GM19351 (cell line): ENCODE measurements at regions not wholly inside any gene's neighbourhood (a gene's known extent, or its start where the extent isn't known, plus 50 kb on each side); places are given as distances from the start of the nearest gene placed in this dataset.
"Not testable (repeated sequence)": the region's sequence is repeated elsewhere in the genome, so short reads cannot be mapped to it uniquely, and the experiment has no call there.

Experiments
- ATAC-seq: cut with Tn5 transposase; IDR thresholded peaks from one replicate; pipeline ENCODE4 v1.9.1; 2021; ENCODE audit warnings: mild to moderate bottlenecking, moderate library complexity; ENCODE audit not compliant: unreplicated experiment

DNA sequence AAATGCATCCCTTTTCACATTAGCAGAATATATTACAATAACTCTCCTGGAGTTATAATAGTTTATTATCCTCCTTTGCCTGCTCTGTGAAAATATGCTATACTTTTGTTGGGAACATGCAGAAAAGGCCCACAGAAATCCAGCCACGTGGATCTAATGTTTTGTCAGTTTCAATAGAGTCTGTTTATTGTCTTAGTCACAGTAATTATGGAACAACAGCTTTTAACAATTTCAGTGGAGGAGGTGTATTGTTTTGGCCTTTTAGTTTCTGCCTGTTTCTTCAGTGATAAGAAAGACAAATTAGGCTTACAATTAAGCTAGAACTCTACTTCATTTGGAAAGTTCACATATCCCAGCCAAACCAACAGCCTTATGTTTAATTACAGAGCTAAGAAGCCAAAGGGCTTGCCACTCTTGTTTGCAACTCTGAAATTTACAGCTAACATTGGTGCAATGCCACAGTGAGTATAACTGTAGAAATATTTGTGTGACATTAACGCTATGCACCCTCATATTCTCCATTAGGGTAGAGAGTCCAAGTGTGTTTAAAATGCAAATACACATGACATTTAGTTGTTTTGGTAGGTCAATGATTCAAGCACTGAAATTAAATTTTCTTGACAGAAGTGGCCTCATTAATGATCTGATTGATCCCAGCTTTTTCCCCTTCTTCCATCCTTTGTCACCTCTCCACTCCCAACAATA, 175.8 kb downstream of the USP46 start:
- no peak for ATAC-seq

DNA sequence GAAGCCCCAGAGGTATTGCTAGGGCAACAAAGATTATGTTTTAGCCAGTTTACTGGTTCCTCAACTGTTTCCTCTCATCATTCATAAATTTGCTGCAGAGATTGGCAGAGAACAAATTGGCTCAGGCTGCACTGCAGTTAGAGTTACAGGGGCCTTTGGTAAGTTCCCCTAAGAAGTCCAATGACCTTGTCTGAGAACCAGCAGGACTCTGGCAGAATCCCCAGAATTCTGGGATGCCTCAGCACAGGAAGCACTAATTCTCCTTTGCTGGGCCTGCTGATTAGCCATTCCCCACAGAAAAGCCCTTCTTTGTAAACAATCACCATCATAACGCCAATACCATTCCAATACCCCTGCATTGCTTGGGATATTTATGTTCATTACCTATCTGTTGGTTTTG, 151.3 kb downstream of the USP46 start:
- no peak for ATAC-seq

DNA sequence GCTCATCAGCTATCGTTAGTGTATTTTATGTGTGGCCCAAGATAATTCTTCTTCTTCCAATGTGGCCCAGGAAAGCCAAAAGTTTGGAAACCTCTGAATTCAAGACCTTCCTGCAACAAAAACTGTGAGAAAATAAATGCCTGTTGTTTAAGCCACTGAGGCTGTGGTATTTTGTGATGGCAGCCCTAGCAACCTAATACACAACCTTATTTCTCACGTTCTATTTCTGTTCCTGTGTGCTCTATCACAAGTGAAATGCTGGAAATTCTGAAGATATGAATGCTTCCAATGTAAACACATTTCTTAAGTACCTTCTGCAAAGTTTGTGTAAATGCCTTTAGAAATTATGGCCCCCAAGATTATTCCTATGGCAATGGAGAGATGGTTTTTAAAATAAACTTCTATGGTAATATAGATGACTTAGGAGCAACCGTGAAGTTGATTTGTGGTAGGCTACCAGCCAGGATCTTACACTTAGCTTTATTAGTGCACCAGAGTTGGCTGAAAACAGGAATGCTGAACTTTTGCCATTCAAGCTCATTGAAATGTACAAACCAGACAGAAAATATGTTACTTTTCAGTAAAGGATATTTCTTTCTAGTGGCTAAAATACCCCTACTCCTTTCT, 148.0 kb downstream of the USP46 start:
- no peak for ATAC-seq

DNA sequence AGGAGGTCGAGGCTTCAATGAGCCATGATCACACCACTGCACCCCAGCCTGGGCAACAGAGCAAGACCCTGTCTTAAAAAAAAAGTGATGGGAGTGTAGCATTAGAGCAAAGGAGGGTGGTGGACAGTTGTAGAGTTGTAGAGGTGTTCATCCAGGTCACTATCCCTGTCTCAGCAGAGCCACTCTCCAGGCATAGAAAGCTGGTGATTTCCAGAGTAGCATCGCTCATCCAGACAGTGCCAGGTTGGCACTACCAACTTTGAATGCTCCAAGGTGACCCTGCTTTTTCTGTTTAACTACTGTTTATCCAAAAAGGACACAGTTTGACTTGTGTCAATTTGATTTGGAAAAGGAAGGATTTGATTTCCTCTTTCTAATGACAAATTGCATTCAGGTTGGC, 147.3 kb downstream of the USP46 start:
- no peak for ATAC-seq

DNA sequence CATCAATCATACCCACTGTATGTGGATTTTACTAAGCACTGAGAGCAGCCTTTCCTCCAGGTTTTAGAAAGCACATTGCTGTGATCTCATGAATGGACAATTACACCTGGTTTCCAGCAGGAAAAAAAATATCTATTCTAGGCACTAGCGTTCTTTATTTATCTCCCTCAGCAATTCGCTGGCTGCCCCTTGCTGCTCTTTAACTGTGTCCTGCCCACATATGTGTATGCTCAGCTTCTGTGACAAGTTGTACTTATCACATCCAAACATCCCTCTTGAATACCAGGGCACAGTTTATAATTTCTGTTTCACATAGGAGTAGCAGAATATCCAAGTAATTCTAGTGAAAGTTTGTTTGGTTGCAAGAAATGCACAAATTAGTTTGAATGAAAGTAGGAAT, 146.8 kb downstream of the USP46 start:
- ATAC-seq = no peak

DNA sequence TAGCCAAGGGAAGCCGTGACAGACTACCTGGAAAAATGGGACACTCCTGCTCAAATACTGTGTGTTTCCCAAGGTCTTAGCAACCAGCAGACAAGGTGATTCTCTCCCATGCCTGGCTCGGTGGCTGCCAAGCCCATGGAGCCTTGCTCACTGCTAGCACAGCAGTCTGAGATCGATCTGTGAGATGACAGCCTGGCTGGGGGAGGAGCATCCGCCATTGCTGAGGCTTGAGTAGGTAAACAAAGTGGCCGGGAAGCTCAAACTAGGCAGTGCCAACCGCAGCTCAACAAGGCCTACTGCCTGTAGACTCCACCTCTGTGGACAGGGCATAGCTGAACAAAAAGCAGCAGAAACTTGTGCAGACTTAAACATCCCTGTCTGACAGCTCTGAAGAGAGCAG, 137.0 kb downstream of the USP46 start:
- not testable (repeated sequence) for ATAC-seq

DNA sequence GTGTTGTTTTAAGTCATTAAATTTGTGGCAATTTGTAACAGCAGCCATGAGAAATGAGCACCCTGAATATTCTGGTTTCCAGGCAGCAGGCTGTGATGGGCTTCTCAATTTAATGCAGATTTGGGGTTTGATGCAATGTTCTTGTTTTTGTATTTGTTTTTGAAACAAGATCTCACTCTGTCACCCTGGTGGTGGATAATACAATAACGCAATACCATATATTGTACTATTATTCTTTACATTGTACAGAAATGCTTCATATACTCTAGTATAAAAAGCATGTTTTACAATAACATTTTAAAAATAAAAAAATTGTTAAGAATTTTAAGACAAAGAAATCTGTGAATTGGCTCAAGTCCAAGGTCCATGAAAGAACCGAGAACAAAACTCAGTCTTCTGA, 129.1 kb downstream of the USP46 start:
- no peak for ATAC-seq

DNA sequence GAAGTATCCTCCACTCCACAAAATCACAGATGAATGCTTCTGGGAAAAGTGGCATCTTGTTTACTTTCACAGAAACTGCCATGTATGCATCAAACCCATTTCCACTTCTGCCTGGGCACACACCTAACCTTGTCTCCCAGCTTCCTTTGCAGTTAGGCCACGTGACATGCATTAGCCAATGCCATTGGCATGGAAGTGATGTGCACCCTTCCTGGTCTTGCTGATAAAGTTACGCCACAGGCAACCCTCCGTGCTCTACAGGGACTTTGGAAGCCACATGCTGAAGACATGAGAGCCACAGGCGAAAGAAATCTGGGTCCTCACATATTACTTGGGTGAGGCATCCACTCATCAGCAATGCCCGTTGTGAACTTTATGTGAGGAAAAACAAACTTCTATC, 123.3 kb downstream of the USP46 start:
- no peak for ATAC-seq
